GM12865 (cell line): ENCODE measurements at regions not wholly inside any gene's neighbourhood (a gene's known extent, or its start where the extent isn't known, plus 50 kb on each side); places are given as distances from the start of the nearest gene placed in this dataset.

ENCODE experiments used
- DNase-seq: peaks from one replicate; pipeline ENCODE4 v3.0.0; 2010; ENCODE audit warnings: low read depth
- H3K4me3 ChIP-seq: 2 replicates; pipeline ENCODE4 v1.5.1; 2011; ENCODE audit warnings: mild to moderate bottlenecking, low read depth, low read length, control low read depth
- TF ChIP-seq, protein P1 (sequence below): IDR thresholded peaks from 2 replicates; pipeline ENCODE4 v1.5.1; 2011; ENCODE audit warnings: low read length, control low read depth, low read depth, inconsistent platforms; ENCODE audit not compliant: insufficient read depth; ENCODE audit errors: missing control alignments

DNA sequence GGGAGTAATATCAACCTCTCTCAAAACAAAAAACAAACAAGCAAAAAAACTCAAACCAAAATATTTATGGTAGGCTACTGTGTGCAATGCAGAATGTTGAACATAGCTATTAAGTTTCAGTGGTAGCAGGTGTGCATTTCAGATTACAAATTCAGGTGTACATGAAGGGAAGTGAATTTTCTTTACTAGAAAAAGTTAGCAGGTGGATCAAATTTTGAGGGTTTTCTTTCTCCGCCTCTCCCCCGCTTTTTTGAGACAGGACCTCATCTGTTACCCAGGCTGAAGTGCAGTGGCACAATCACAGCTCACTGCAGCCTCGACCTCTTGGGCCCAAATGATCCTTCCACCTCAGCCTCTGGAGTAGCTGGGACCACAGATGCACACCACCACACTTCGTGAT, 109.7 kb upstream of the GOLIM4 start:
- TF ChIP-seq, protein P1, sequence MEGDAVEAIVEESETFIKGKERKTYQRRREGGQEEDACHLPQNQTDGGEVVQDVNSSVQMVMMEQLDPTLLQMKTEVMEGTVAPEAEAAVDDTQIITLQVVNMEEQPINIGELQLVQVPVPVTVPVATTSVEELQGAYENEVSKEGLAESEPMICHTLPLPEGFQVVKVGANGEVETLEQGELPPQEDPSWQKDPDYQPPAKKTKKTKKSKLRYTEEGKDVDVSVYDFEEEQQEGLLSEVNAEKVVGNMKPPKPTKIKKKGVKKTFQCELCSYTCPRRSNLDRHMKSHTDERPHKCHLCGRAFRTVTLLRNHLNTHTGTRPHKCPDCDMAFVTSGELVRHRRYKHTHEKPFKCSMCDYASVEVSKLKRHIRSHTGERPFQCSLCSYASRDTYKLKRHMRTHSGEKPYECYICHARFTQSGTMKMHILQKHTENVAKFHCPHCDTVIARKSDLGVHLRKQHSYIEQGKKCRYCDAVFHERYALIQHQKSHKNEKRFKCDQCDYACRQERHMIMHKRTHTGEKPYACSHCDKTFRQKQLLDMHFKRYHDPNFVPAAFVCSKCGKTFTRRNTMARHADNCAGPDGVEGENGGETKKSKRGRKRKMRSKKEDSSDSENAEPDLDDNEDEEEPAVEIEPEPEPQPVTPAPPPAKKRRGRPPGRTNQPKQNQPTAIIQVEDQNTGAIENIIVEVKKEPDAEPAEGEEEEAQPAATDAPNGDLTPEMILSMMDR = no peak
- no peak for DNase-seq
- H3K4me3 ChIP-seq = no peak overlapping the region

DNA sequence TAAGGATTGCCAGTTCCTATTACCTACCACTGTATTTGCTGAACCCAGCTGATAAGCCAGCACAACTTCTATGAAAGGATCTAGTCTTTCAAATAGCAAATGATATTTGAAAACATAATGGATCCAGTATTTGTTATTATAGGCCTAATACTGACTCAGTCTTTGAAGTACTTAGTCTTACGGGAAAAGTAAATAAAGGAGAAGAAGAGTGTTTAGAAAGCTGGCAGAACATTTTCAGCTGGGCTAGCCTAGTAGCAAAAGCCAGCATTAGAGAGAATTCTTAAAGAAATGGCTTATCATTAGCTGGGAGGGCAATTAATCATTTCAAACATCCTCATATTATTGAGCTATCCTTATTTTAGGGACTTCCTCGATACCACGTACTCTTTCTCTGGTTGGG, 101.4 kb upstream of the GOLIM4 start:
- H3K4me3 ChIP-seq = no peak overlapping the region
- TF ChIP-seq, protein P1 = no peak
- DNase-seq = no peak

DNA sequence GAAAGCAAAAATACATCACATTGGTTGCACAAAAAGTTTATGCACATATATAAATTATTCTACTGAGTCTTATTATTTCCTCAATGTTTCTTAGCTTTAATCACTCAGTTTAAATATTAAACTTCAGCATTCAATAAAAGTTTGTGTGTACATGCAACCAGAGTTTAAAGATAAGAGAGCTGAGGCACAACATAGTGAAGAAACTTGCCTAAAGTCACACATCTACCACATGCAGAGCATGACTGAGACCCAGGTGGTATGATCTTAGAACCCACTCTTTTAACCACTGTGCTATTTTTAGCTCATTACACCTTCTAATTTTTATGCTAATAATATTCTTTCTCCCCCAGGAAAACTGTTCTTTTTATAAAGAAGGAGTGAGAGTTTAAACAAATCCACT, 96.1 kb upstream of the GOLIM4 start:
- no peak overlapping the region for H3K4me3 ChIP-seq
- no peak for DNase-seq
- TF ChIP-seq, protein P1 = no peak

DNA sequence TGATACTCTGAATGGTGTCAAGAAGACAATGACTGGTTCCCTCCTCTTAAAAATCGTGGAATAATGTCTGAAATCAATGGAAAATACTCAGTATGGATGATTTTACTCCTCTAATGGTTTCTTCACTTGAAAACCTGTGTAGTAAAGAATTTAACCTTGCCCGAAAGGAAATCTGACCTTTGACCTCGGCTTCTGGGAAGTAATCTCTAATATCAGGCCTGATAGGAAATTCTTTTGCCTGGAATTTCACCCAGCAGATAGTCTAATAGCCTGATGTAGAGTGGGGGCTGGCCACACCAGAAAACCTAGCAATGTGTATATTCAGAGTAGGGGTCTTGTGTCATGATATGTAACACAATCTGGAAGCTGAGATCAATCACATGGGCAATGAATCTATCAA, 91.5 kb upstream of the GOLIM4 start:
- DNase-seq = no peak
- TF ChIP-seq, protein P1 = no peak
- no peak overlapping the region for H3K4me3 ChIP-seq

DNA sequence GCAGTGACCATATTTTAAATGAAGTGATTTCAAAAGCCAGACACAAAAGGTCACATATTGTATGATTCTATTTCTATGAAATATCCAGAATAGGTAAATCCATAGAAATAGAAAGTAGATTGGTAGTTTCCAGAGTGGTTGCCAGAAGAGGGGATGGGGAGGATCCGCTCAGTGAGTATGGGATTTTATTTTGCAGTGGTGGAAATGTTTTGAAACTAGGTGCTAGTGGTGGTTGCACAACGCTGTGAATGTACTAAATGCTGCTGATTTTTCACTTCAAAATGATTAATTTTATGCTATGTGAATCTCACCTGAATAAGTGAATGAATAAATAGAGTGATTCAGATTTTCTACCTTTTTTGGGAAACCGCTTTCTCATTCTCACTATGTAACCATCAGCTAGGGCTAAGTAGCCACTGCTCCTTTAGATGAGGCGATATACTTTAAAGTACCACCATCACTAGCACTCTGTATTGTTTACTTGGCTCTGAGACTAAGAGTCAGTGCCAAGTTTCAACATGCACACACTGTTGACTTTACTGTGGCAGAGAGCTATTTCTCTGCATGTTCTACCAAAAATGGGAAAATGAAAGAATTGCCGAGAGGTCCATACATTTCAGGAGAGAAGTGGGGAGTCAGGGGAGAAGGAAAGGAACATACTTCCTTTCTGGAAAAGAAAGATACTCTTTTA, 90.7 kb upstream of the GOLIM4 start:
- no peak for DNase-seq
- no peak overlapping the region for H3K4me3 ChIP-seq
- TF ChIP-seq, protein P1 = no peak

DNA sequence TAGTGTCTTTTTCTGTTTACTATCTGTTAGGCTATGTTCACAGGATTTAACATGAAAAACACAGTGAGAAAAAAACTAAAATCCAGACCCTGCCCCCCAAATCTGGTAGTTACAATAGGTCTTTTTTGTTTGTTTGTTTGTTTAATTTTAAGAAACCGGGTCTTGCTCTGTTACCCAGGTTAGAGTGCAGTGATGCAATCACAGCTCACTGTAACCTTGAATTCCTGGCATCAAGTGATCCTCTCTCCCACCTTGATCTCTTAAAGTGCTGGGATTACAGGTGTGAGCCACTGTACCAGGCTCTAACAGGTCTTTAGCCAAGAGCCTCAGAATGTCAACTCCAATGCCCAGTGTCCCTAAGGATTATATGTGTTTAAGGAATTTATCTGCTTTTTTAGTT, 88.0 kb upstream of the GOLIM4 start:
- no peak overlapping the region for H3K4me3 ChIP-seq
- DNase-seq = no peak
- TF ChIP-seq, protein P1 = no peak

DNA sequence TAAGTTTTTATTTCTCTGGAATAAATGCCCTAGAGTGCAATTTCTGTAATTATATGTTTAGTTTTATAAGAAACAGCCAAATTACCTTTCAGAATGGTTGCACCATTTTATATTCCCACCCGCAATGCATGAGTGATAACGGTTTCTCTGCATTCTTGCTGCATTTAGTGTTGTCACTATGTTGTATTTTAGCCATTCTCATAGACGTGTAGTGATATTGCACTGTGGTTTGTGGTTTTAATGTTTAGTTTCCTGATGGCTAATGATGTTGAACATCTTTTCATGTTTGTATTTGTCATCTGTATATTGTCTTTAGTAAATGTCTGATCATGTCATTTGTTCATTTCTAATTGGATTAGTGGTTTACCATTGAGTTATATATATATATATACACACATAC, 73.0 kb upstream of the GOLIM4 start:
- no peak overlapping the region for H3K4me3 ChIP-seq
- TF ChIP-seq, protein P1 = no peak
- DNase-seq = no peak
